Endothelial cell (in vitro differentiated cells): ENCODE measurements at regions not wholly inside any gene's neighbourhood (a gene's known extent, or its start where the extent isn't known, plus 50 kb on each side); places are given as distances from the start of the nearest gene placed in this dataset.

ENCODE experiments used
- DNase-seq: peaks from one replicate; pipeline ENCODE4 v3.0.0; 2021; ENCODE audit warnings: low spot score
- H3K27ac Mint-ChIP-seq: one replicate; pipeline ENCODE4 v1.8.0; 2021; ENCODE audit warnings: mixed read lengths, inconsistent platforms; ENCODE audit not compliant: unreplicated experiment
- H3K27me3 Mint-ChIP-seq: one replicate; pipeline ENCODE4 v1.8.0; 2021; ENCODE audit warnings: mild to moderate bottlenecking, moderate library complexity, mixed read lengths, inconsistent platforms; ENCODE audit not compliant: unreplicated experiment
- H3K36me3 Mint-ChIP-seq: one replicate; pipeline ENCODE4 v1.8.0; 2021; ENCODE audit warnings: mild to moderate bottlenecking, low read depth, mixed read lengths, inconsistent platforms; ENCODE audit not compliant: unreplicated experiment
- H3K4me1 Mint-ChIP-seq: one replicate; pipeline ENCODE4 v1.8.0; 2021; ENCODE audit warnings: mild to moderate bottlenecking, mixed read lengths, inconsistent platforms; ENCODE audit not compliant: unreplicated experiment
- H3K4me3 Mint-ChIP-seq: one replicate; pipeline ENCODE4 v1.8.0; 2021; ENCODE audit warnings: mild to moderate bottlenecking, mixed read lengths, inconsistent platforms; ENCODE audit not compliant: unreplicated experiment
- H3K9me3 Mint-ChIP-seq: one replicate; pipeline ENCODE4 v1.8.0; 2021; ENCODE audit warnings: mixed read lengths, inconsistent platforms; ENCODE audit not compliant: unreplicated experiment
- TF ChIP-seq, protein P1 (sequence below): fragments of 200-600 bp; sonication (generic); IDR thresholded peaks from one replicate; pipeline ENCODE4 v1.5.0; 2021; ENCODE audit warnings: antibody characterized with exemption; ENCODE audit not compliant: unreplicated experiment

DNA sequence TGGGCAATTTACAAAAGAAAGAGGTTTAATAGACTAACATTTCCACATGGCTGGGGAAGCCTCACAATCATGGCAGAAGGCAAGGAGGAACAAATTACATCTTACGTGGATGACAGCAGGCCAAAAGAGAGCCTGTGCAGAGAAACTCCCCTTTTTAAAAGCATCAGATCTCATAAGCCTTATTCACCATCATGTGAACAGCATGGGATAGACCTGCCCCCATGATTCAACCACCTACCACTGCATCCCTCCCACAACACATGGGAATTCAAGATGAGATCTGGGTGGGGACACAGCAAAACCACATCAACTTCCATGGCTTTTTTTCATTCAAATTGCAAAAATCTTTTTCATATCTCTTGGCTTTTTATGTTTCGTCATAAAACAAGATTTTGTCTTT lies 67.6 kb upstream of the GADL1 start:
- Mint-ChIP-seq H3K27me3 (no peaks in the 10 kb centered on the region), H3K4me3 (no peak overlapping the region), H3K4me1 (no peaks in the 10 kb centered on the region), H3K27ac (no peak overlapping the region), H3K36me3 (no peaks in the 10 kb centered on the region), H3K9me3 (peaks cover 4% of the 10 kb centered on the region)
- DNase-seq: no peak
- TF ChIP-seq, protein P1, sequence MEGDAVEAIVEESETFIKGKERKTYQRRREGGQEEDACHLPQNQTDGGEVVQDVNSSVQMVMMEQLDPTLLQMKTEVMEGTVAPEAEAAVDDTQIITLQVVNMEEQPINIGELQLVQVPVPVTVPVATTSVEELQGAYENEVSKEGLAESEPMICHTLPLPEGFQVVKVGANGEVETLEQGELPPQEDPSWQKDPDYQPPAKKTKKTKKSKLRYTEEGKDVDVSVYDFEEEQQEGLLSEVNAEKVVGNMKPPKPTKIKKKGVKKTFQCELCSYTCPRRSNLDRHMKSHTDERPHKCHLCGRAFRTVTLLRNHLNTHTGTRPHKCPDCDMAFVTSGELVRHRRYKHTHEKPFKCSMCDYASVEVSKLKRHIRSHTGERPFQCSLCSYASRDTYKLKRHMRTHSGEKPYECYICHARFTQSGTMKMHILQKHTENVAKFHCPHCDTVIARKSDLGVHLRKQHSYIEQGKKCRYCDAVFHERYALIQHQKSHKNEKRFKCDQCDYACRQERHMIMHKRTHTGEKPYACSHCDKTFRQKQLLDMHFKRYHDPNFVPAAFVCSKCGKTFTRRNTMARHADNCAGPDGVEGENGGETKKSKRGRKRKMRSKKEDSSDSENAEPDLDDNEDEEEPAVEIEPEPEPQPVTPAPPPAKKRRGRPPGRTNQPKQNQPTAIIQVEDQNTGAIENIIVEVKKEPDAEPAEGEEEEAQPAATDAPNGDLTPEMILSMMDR: no peak

DNA sequence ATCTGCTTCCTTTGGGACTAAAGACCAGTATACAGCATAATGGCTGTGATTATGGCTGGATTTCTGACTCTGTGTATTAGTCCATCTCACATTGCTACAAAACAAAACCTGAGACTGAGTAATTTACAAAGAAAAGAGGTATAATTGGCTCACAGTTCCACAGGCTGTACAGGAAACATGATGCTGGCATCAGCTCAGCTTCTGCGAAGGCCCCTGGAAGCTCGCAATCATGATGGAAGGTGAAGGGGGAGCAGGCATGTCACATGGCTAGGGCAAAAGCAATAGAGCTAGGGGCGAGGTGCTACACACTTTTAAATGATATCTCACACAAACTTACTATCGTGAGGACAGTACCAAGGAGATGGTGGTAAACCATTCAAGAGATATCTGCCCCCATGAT lies 68.0 kb upstream of the GADL1 start:
- no peaks in the 10 kb centered on the region for H3K4me1 Mint-ChIP-seq
- no peaks in the 10 kb centered on the region for H3K27me3 Mint-ChIP-seq
- H3K4me3 Mint-ChIP-seq: no peak overlapping the region
- TF ChIP-seq, protein P1: no peak
- peaks cover 4% of the 10 kb centered on the region for H3K9me3 Mint-ChIP-seq
- H3K27ac Mint-ChIP-seq: no peak overlapping the region
- DNase-seq: no peak
- no peaks in the 10 kb centered on the region for H3K36me3 Mint-ChIP-seq

DNA sequence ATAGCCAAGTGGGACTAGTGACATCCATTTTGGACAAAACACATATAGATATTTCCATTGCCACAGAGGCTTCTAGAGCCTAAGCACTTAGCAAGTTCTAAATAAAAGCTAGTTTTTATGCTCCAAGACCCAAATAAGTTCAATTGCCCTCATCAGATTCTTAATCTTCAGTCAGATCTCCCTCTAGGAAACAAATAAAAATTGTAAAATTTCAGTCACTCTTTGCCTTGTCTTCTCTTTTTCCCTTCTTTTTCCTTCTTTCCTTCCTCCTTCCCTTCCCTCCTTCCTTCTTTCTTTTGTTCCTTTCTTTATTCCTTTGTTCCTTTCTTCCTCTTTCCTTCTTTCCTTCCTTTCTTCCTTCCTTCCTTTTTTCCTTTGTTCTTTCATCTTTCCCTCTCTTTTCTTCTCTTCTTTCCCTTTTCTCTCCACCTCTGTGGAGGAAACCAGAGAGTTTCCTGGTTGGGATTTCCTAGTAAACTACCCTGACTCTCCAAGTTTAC lies 68.8 kb upstream of the GADL1 start:
- no peak for DNase-seq
- TF ChIP-seq, protein P1: no peak

DNA sequence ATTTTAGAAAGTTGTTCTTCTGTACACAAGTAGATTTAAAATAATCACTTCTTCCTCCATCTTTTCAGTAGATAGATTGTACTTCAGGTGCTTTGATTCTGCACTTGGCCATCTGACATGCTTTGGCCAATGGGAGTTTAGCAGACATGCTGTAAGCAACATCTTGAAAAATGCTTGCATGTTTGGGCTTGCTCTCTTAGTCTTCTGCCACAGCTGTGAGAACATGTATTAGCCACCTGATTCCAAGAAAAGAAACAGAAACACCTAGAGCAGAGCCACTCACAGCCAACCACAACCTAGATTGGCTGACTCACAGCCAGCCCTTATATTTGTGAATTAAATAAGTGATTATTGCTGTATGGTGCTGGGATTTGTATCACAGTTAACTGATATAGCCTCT lies 70.2 kb upstream of the GADL1 start:
- no peak for DNase-seq
- no peak overlapping the region for H3K27ac Mint-ChIP-seq
- no peaks in the 10 kb centered on the region for H3K4me1 Mint-ChIP-seq
- no peaks in the 10 kb centered on the region for H3K36me3 Mint-ChIP-seq
- no peak overlapping the region for H3K4me3 Mint-ChIP-seq
- no peaks in the 10 kb centered on the region for H3K27me3 Mint-ChIP-seq
- no peaks in the 10 kb centered on the region for H3K9me3 Mint-ChIP-seq
- TF ChIP-seq, protein P1: no peak

More for the DNA sequence above, 68.8 kb upstream of the GADL1 start:
- H3K36me3 Mint-ChIP-seq: no peaks in the 10 kb centered on the region
- peak overlapping the region; percentile 6 for H3K27ac Mint-ChIP-seq
- no peak overlapping the region for H3K4me3 Mint-ChIP-seq
- H3K9me3 Mint-ChIP-seq: peaks cover 4% of the 10 kb centered on the region
- no peaks in the 10 kb centered on the region for H3K27me3 Mint-ChIP-seq
- H3K4me1 Mint-ChIP-seq: no peaks in the 10 kb centered on the region

DNA sequence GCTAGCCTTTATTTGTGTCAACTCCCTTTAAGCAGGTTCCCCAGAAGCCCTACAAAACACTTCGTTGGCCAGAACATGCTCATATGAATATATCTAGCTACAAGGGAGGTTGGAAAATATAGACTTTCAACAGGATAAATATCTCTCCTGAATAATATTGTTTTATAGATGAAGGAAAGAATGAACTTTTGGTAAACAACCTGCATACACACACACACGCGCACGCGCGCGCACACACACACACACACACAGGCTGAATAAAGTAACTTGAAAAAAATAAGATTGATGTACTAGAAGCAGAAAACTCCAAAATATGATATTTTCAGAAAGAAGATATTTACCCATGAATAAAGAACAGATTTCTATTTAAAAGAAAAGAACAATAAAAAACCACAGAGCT lies 72.4 kb upstream of the GADL1 start:
- Mint-ChIP-seq H3K36me3 (no peaks in the 10 kb centered on the region), H3K27me3 (no peaks in the 10 kb centered on the region), H3K9me3 (no peaks in the 10 kb centered on the region), H3K27ac (no peak overlapping the region), H3K4me1 (no peaks in the 10 kb centered on the region), H3K4me3 (no peak overlapping the region)
- TF ChIP-seq, protein P1: no peak
- DNase-seq: no peak
